Lung (tissue), 11 donors: ENCODE measurements at regions not wholly inside any gene's neighbourhood (a gene's known extent, or its start where the extent isn't known, plus 50 kb on each side); places are given as distances from the start of the nearest gene placed in this dataset.
A peak's percentile ranks its signal among the peaks of the same experiment; 100 is the strongest.

Experiments used
- ATAC-seq: fragments of 200-7000 bp; cut with Tn5 transposase; one replicate; pipeline ENCODE4 v1.9.1; 2020; ENCODE audit warnings: moderate number of reproducible peaks; ENCODE audit not compliant: insufficient read depth, low FRiP score
- DNase-seq, 3 donors: peaks; one replicate each; pipeline ENCODE4 v3.0.0-alpha.2; 2013 to 2017
- H3K27ac ChIP-seq, 2 donors: one replicate each; pipeline ENCODE4 v1.5.1; 2013; ENCODE audit warnings: mild to moderate bottlenecking in 2 of 2, moderate library complexity in 2 of 2, control low read depth in 1 of 2, inconsistent platforms in 1 of 2, low read depth in 1 of 2, low read length in 1 of 2
- H3K27me3 ChIP-seq, 3 donors: one replicate each; pipeline ENCODE4 v1.5.1; 2013; ENCODE audit warnings: low read length in 2 of 3; ENCODE audit not compliant: control insufficient read depth in 3 of 3, insufficient read depth in 3 of 3
- H3K36me3 ChIP-seq, 4 donors: one replicate each; pipeline ENCODE4 v1.5.1; 2013; ENCODE audit warnings: low read length in 4 of 4, mild to moderate bottlenecking in 1 of 4, moderate library complexity in 1 of 4; ENCODE audit not compliant: control insufficient read depth in 4 of 4, insufficient read depth in 4 of 4
- H3K4me1 ChIP-seq, 5 donors: one replicate each; pipeline ENCODE4 v1.5.1; 2013; ENCODE audit warnings: low read length in 5 of 5, mild to moderate bottlenecking in 2 of 5, moderate library complexity in 1 of 5; ENCODE audit not compliant: control insufficient read depth in 5 of 5, insufficient read depth in 5 of 5
- H3K4me3 ChIP-seq: one replicate; pipeline ENCODE4 v1.5.1; 2013; ENCODE audit warnings: mild to moderate bottlenecking, control low read depth, moderate library complexity
- H3K9ac ChIP-seq, 2 donors: one replicate each; pipeline ENCODE4 v1.5.1; 2013; ENCODE audit warnings: low read length in 2 of 2, control low read depth in 1 of 2; ENCODE audit not compliant: insufficient read depth in 1 of 2
- H3K9me3 ChIP-seq, 4 donors: one replicate each; pipeline ENCODE4 v1.5.1; 2013; ENCODE audit warnings: low read length in 3 of 4, mild to moderate bottlenecking in 1 of 4, moderate library complexity in 1 of 4; ENCODE audit not compliant: control insufficient read depth in 4 of 4, insufficient read depth in 3 of 4
- CTCF ChIP-seq: IDR thresholded peaks from 2 replicates; pipeline ENCODE4 v1.5.1; 2012; ENCODE audit warnings: mild to moderate bottlenecking; ENCODE audit errors: control extremely low read depth, extremely low read depth
- WGBS, 2 donors: extraction: QIAGEN DNeasy Blood & Tissue Kit; methylation state at CpG; one replicate each; pipeline ENCODE4 v1.1.7; 2013; 5-methylcytosine and 5-hydroxymethylcytosine counted together
- donor health status: control.
- donor health status: control.
- donor health status: Bipolar disorder and iron deficiency.
- donor health status: healthy.
- donor health status: DM: yes; HTN: yes; CAD: no.

GRCh38 chr12:124174451-124175348 is 120.2 kb upstream of the RFLNA start:
- Histone ChIP-seq H3K4me1 (peaks cover 0 to 17% (median 9%) of the 10 kb centered on the region in 5 donors), H3K9me3 (no peaks in the 10 kb centered on the region), H3K36me3 (no peaks in the 10 kb centered on the region), H3K27ac (peak overlapping the region in 1 of 2 donors; percentile 20), H3K27me3 (no peaks in the 10 kb centered on the region), H3K4me3 (no peak overlapping the region), H3K9ac (no peak overlapping the region)
- peak in 2 of 3 donors; percentile 67 to 71 for DNase-seq
- TF ChIP-seq CTCF: no peak
- ATAC-seq: no peak
- 77 to 80% methylated on average over 17 of the region's 17 CpGs for whole genome bisulfite sequencing, 2 donors

- no peak overlapping the region for H3K4me3 ChIP-seq
- no peaks in the 10 kb centered on the region for H3K36me3 ChIP-seq
- no peak for TF ChIP-seq CTCF
- no peaks in the 10 kb centered on the region for H3K9me3 ChIP-seq
- no peak for ATAC-seq
- H3K4me1 ChIP-seq: peaks cover 0 to 17% (median 9%) of the 10 kb centered on the region in 5 donors
- DNase-seq: no peak
- no peaks in the 10 kb centered on the region for H3K27me3 ChIP-seq
- H3K27ac ChIP-seq: no peak overlapping the region
- no peak overlapping the region for H3K9ac ChIP-seq
- WGBS, 2 donors: 80 to 88% methylated on average over 9 of the region's 9 CpGs
Measured at GRCh38 chr12:124175704-124176103, 119.2 kb upstream of the RFLNA start.

- Histone ChIP-seq H3K36me3 (no peaks in the 10 kb centered on the region), H3K9ac (no peak overlapping the region), H3K27ac (no peak overlapping the region), H3K4me3 (no peak overlapping the region), H3K27me3 (no peaks in the 10 kb centered on the region), H3K9me3 (no peaks in the 10 kb centered on the region), H3K4me1 (peaks cover 0 to 17% (median 2%) of the 10 kb centered on the region in 5 donors)
- no peak for ATAC-seq
- no peak for TF ChIP-seq CTCF
- WGBS, 2 donors: 89 to 94% methylated on average over 10 of the region's 10 CpGs
- no peak for DNase-seq
Measured at GRCh38 chr12:124177276-124177950, 117.5 kb upstream of the RFLNA start.
